Esophagus squamous epithelium (tissue), 4 donors: ENCODE measurements at regions not wholly inside any gene's neighbourhood (a gene's known extent, or its start where the extent isn't known, plus 50 kb on each side); places are given as distances from the start of the nearest gene placed in this dataset.

ENCODE experiments used
- CTCF ChIP-seq, 6 experiments: fragments of 450-650 bp in 4 of 6; fragments of 200-600 bp in 2 of 6; sonication (generic) in 2 of 6; IDR thresholded peaks; one replicate each; pipeline ENCODE4 v1.5.1; 2016 to 2019; ENCODE audit warnings: antibody characterized with exemption in 6 of 6, mild to moderate bottlenecking in 4 of 6, moderate library complexity in 4 of 6
- POLR2A ChIP-seq, 4 donors: fragments of 450-650 bp; IDR thresholded peaks; one replicate each; pipeline ENCODE4 v1.6.1; 2017; ENCODE audit warnings: antibody characterized with exemption in 4 of 4, mild to moderate bottlenecking in 4 of 4, moderate library complexity in 3 of 4

- TF ChIP-seq POLR2A (IDR thresholded peaks at IDR 0.05) (no peak), CTCF (IDR thresholded peaks at IDR 0.05) (no peak)
Measured at GRCh38 chr13:86714495-86714894, 915.3 kb upstream of the SLITRK6 start.
